ENCODE measurements at regions not wholly inside any gene's neighbourhood (a gene's known extent, or its start where the extent isn't known, plus 50 kb on each side); places are given as distances from the start of the nearest gene placed in this dataset.

- DNase-seq (ENCODE audit: low spot score in 2 of 2), result no peak
- Histone ChIP-seq H3K4me3 (no peak overlapping the region), H3K9me3 (no peaks in the 10 kb centered on the region), H3K27me3 (no peaks in the 10 kb centered on the region), H3K36me3 (no peaks in the 10 kb centered on the region), H3K27ac (no peak overlapping the region), H3K4me1 (no peaks in the 10 kb centered on the region)
- no peak for TF ChIP-seq CTCF (IDR thresholded peaks at IDR 0.05)
- intact Hi-C loops (cut with DNase I), result no loop called here
These were observed 453.5 kb upstream of the JARID2 start for GRCh38 chr6:14792118-14792955.

GRCh38 chr6:14795451-14795850, 450.4 kb upstream of the JARID2 start:
- H3K4me1 ChIP-seq, result no peaks in the 10 kb centered on the region
- no peaks in the 10 kb centered on the region for H3K27me3 ChIP-seq
- H3K4me3 ChIP-seq, result no peak overlapping the region
- H3K9me3 ChIP-seq, result no peaks in the 10 kb centered on the region
- DNase-seq (ENCODE audit: low spot score in 2 of 2), result no peak
- no peaks in the 10 kb centered on the region for H3K36me3 ChIP-seq
- intact Hi-C loops (cut with DNase I), result no loop called here
- H3K27ac ChIP-seq, result no peak overlapping the region
- TF ChIP-seq CTCF (IDR thresholded peaks at IDR 0.05), result no peak

- no peak for TF ChIP-seq CTCF (IDR thresholded peaks at IDR 0.05)
- H3K27ac ChIP-seq, result no peak overlapping the region
- H3K36me3 ChIP-seq, result no peaks in the 10 kb centered on the region
- DNase-seq (ENCODE audit: low spot score in 2 of 2), result no peak
- no peak overlapping the region for H3K4me3 ChIP-seq
- no peaks in the 10 kb centered on the region for H3K4me1 ChIP-seq
- intact Hi-C loops (cut with DNase I), result no loop called here
- H3K27me3 ChIP-seq, result no peaks in the 10 kb centered on the region
- no peaks in the 10 kb centered on the region for H3K9me3 ChIP-seq
These were observed 448.7 kb upstream of the JARID2 start for GRCh38 chr6:14796974-14797762.

- no peaks in the 10 kb centered on the region for H3K9me3 ChIP-seq
- DNase-seq (ENCODE audit: low spot score in 2 of 2), result no peak
- TF ChIP-seq CTCF (IDR thresholded peaks at IDR 0.05), result no peak
- H3K36me3 ChIP-seq, result no peaks in the 10 kb centered on the region
- intact Hi-C loops (cut with DNase I), result no loop called here
- no peaks in the 10 kb centered on the region for H3K4me1 ChIP-seq
- no peak overlapping the region for H3K4me3 ChIP-seq
- no peak overlapping the region for H3K27ac ChIP-seq
- no peaks in the 10 kb centered on the region for H3K27me3 ChIP-seq
These were observed 447.8 kb upstream of the JARID2 start for GRCh38 chr6:14797875-14798593.

- Histone ChIP-seq H3K9me3 (no peaks in the 10 kb centered on the region), H3K4me1 (no peaks in the 10 kb centered on the region), H3K36me3 (no peaks in the 10 kb centered on the region), H3K4me3 (no peak overlapping the region), H3K27ac (no peak overlapping the region), H3K27me3 (no peaks in the 10 kb centered on the region)
- no peak for DNase-seq (ENCODE audit: low spot score in 2 of 2)
- TF ChIP-seq CTCF (IDR thresholded peaks at IDR 0.05), result no peak
- intact Hi-C loops (cut with DNase I), result no loop called here
These were observed 447.3 kb upstream of the JARID2 start for GRCh38 chr6:14798594-14798982.
